WTC11 (cell line): ENCODE measurements at regions not wholly inside any gene's neighbourhood (a gene's known extent, or its start where the extent isn't known, plus 50 kb on each side); places are given as distances from the start of the nearest gene placed in this dataset.
A peak's percentile ranks its signal among the peaks of the same experiment; 100 is the strongest.

ENCODE experiments used
- ATAC-seq: fragments of 200-7000 bp; cut with Tn5 transposase; 2 replicates; pipeline ENCODE4 v1.10.0; 2021; ENCODE audit warnings: mild to moderate bottlenecking, moderate library complexity
- CTCF ChIA-PET: fragments of 300-600 bp; sonication (Branson Sonifier 250); formaldehyde crosslinking; loops from one replicate; lab custom pipeline; 2021; ENCODE audit warnings: antibody characterized with exemption; lab: Charles Lee
- POLR2A ChIA-PET: fragments of 350-600 bp; sonication (Branson Sonifier 250); formaldehyde crosslinking; loops from one replicate; lab custom pipeline; 2021; ENCODE audit warnings: antibody characterized with exemption; lab: Charles Lee
- DNase-seq: peaks from one replicate; pipeline ENCODE4 v3.0.0; 2021; ENCODE audit warnings: low spot score
- H3K27ac Mint-ChIP-seq: 2 replicates; pipeline ENCODE4 v1.8.0; 2021; ENCODE audit warnings: mixed read lengths
- H3K27me3 Mint-ChIP-seq: 2 replicates; pipeline ENCODE4 v1.8.0; 2021; ENCODE audit warnings: low read depth, mild to moderate bottlenecking, moderate library complexity, mixed read lengths
- H3K36me3 Mint-ChIP-seq: 2 replicates; pipeline ENCODE4 v1.8.0; 2021; ENCODE audit warnings: mixed read lengths
- H3K4me1 Mint-ChIP-seq: 2 replicates; pipeline ENCODE4 v1.8.0; 2022; ENCODE audit warnings: mixed read lengths
- H3K4me3 Mint-ChIP-seq: 2 replicates; pipeline ENCODE4 v1.8.0; 2021; ENCODE audit warnings: mild to moderate bottlenecking, moderate library complexity, mixed read lengths
- H3K9me3 Mint-ChIP-seq: 2 replicates; pipeline ENCODE4 v1.8.0; 2021; ENCODE audit warnings: mixed read lengths
- FOXP1 ChIP-seq: sonication (generic); formaldehyde crosslinking; IDR thresholded peaks from 2 replicates; pipeline ENCODE4 v1.8.0; 2022; ENCODE audit warnings: missing genetic modification reagents, mild to moderate bottlenecking, moderate library complexity, borderline replicate concordance
- MXD4 ChIP-seq: fragments of 250-450 bp; sonication (Bioruptor Pico); IDR thresholded peaks from 2 replicates; pipeline ENCODE4 v1.8.0; 2021; ENCODE audit warnings: mild to moderate bottlenecking, moderate library complexity, borderline replicate concordance
- NFE2L1 ChIP-seq: sonication (generic); formaldehyde crosslinking; IDR thresholded peaks from 2 replicates; pipeline ENCODE4 v1.8.1; 2023; ENCODE audit warnings: missing genetic modification reagents
- OVOL2 ChIP-seq: fragments of 250-450 bp; sonication (Bioruptor Pico); IDR thresholded peaks from 2 replicates; pipeline ENCODE4 v1.9.0; 2021; ENCODE audit warnings: mild to moderate bottlenecking, borderline replicate concordance
- SMAD4 ChIP-seq: sonication (generic); formaldehyde crosslinking; IDR thresholded peaks from 2 replicates; pipeline ENCODE4 v1.8.0; 2022; ENCODE audit warnings: mild to moderate bottlenecking, missing genetic modification reagents
- SOX15 ChIP-seq: fragments of 250-450 bp; sonication (Bioruptor Pico); IDR thresholded peaks from 2 replicates; pipeline ENCODE4 v1.9.0; 2021; ENCODE audit warnings: mild to moderate bottlenecking
- TEAD1 ChIP-seq: sonication (generic); formaldehyde crosslinking; IDR thresholded peaks from 2 replicates; pipeline ENCODE4 v1.8.0; 2022; ENCODE audit warnings: mild to moderate bottlenecking, missing genetic modification reagents
- ZNF263 ChIP-seq: sonication (generic); formaldehyde crosslinking; IDR thresholded peaks from 2 replicates; pipeline ENCODE4 v1.8.1; 2022; ENCODE audit warnings: low read depth, mild to moderate bottlenecking, moderate library complexity, missing genetic modification reagents
- ZNF317 ChIP-seq: sonication (generic); formaldehyde crosslinking; IDR thresholded peaks from 2 replicates; pipeline ENCODE4 v1.8.1; 2023; ENCODE audit warnings: low read depth, mild to moderate bottlenecking, moderate library complexity, missing genetic modification reagents, borderline replicate concordance
- ZNF416 ChIP-seq: fragments of 250-450 bp; sonication (Bioruptor Pico); IDR thresholded peaks from 2 replicates; pipeline ENCODE4 v1.9.0; 2021; ENCODE audit warnings: mild to moderate bottlenecking, inconsistent platforms
- ZNF671 ChIP-seq: fragments of 250-450 bp; sonication (Bioruptor Pico); IDR thresholded peaks from 2 replicates; pipeline ENCODE4 v1.8.0; 2021; ENCODE audit warnings: mild to moderate bottlenecking
- TF ChIP-seq, protein P1 (sequence below): fragments of 250-450 bp; sonication (Bioruptor Pico); conservative IDR thresholded peaks from 2 replicates; pipeline ENCODE4 v1.9.0; 2021; ENCODE audit warnings: mild to moderate bottlenecking
- TF ChIP-seq, protein P2 (sequence below): sonication (generic); formaldehyde crosslinking; conservative IDR thresholded peaks from 2 replicates; pipeline ENCODE4 v1.8.1; 2023; ENCODE audit warnings: mild to moderate bottlenecking, low read depth, missing genetic modification reagents, moderate library complexity
- TF ChIP-seq, protein P3 (sequence below): sonication (generic); formaldehyde crosslinking; IDR thresholded peaks from 2 replicates; pipeline ENCODE4 v1.8.1; 2023; ENCODE audit warnings: mild to moderate bottlenecking, missing genetic modification reagents, borderline replicate concordance
- TF ChIP-seq, protein P4 (sequence below): sonication (generic); formaldehyde crosslinking; IDR thresholded peaks from 2 replicates; pipeline ENCODE4 v1.8.0; 2023; ENCODE audit warnings: missing genetic modification reagents
- TF ChIP-seq, protein P5 (sequence below): sonication (generic); formaldehyde crosslinking; IDR thresholded peaks from 2 replicates; pipeline ENCODE4 v1.8.0; 2022; ENCODE audit warnings: mild to moderate bottlenecking, missing genetic modification reagents
- TF ChIP-seq, protein P6 (sequence below): sonication (generic); formaldehyde crosslinking; IDR thresholded peaks from 2 replicates; pipeline ENCODE4 v1.8.1; 2022; ENCODE audit warnings: mild to moderate bottlenecking, missing genetic modification reagents, moderate library complexity, borderline replicate concordance
- TF ChIP-seq, protein P7 (sequence below): fragments of 250-450 bp; sonication (Bioruptor Pico); IDR thresholded peaks from 2 replicates; pipeline ENCODE4 v2.1.2; 2022; ENCODE audit warnings: mild to moderate bottlenecking, moderate library complexity
- TF ChIP-seq, protein P8 (sequence below): fragments of 200-600 bp; IDR thresholded peaks from 2 replicates; pipeline ENCODE4 v1.8.0; 2022; ENCODE audit warnings: antibody characterized with exemption

DNA sequence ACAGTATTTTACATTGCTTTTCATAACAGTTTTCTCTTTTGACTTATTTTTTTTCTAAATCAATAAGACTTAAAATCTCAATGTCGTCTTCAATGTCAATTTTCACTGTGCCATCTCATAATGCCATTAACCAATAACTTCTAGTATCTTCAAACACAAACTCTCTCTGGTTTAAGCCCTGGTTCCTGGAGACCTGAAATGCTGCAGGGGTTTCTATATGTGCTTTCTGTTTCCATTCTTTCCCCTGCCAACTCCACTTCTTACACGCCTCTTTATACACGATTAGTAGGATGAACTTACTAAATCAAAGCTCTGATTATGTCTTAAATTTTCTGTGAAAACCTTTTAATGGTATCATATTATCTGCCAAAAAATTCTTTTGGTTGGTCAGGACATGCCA, 191.4 kb downstream of the AMY1C start:
- Mint-ChIP-seq H3K27me3 (peaks cover 65% of the 10 kb centered on the region), H3K9me3 (peaks cover 6% of the 10 kb centered on the region), H3K36me3 (no peaks in the 10 kb centered on the region), H3K27ac (no peak overlapping the region), H3K4me3 (no peak overlapping the region), H3K4me1 (peaks cover 4% of the 10 kb centered on the region)
- POLR2A ChIA-PET = no interaction called here
- TF ChIP-seq NFE2L1 (CRISPR knock-in tag) (no peak), FOXP1 (CRISPR knock-in tag) (no peak), SMAD4 (no peak), ZNF317 (CRISPR knock-in tag) (no peak), MXD4 (CRISPR knock-in tag) (no peak)
- TF ChIP-seq, protein P1, sequence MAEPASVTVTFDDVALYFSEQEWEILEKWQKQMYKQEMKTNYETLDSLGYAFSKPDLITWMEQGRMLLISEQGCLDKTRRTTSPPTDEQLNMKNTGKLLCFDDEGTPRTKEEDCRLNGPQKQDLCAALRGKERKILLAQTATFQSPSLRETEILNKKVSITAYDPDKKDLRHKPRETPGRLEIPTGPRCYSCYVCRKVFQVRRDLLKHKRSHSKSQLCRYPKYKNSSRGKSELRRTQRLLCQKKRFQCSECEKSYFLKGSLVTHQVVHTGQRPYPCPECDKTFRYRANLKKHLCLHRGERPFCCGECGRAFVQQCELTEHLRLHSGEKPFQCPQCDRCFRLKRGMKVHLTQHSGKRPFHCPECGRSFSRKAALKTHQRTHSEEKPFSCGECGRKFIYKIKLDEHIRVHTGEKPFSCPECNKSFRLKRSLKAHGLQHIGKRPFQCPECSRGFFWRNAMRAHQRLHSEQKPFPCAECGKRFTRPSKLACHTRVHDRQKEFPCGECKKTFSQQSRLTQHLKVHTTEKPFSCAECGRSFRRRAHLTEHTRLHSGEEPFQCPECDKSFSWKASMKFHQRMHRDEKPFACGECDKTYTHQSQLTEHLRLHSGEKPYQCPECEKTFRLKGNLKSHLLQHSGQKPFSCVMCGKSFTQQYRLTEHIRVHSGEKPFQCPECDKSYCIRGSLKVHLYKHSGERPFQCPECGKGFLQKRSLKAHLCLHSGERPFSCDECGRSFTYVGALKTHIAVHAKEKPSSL (CRISPR knock-in tag) = no peak
- TF ChIP-seq, protein P2, sequence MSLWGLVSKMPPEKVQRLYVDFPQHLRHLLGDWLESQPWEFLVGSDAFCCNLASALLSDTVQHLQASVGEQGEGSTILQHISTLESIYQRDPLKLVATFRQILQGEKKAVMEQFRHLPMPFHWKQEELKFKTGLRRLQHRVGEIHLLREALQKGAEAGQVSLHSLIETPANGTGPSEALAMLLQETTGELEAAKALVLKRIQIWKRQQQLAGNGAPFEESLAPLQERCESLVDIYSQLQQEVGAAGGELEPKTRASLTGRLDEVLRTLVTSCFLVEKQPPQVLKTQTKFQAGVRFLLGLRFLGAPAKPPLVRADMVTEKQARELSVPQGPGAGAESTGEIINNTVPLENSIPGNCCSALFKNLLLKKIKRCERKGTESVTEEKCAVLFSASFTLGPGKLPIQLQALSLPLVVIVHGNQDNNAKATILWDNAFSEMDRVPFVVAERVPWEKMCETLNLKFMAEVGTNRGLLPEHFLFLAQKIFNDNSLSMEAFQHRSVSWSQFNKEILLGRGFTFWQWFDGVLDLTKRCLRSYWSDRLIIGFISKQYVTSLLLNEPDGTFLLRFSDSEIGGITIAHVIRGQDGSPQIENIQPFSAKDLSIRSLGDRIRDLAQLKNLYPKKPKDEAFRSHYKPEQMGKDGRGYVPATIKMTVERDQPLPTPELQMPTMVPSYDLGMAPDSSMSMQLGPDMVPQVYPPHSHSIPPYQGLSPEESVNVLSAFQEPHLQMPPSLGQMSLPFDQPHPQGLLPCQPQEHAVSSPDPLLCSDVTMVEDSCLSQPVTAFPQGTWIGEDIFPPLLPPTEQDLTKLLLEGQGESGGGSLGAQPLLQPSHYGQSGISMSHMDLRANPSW = no peak
- TF ChIP-seq, protein P3, sequence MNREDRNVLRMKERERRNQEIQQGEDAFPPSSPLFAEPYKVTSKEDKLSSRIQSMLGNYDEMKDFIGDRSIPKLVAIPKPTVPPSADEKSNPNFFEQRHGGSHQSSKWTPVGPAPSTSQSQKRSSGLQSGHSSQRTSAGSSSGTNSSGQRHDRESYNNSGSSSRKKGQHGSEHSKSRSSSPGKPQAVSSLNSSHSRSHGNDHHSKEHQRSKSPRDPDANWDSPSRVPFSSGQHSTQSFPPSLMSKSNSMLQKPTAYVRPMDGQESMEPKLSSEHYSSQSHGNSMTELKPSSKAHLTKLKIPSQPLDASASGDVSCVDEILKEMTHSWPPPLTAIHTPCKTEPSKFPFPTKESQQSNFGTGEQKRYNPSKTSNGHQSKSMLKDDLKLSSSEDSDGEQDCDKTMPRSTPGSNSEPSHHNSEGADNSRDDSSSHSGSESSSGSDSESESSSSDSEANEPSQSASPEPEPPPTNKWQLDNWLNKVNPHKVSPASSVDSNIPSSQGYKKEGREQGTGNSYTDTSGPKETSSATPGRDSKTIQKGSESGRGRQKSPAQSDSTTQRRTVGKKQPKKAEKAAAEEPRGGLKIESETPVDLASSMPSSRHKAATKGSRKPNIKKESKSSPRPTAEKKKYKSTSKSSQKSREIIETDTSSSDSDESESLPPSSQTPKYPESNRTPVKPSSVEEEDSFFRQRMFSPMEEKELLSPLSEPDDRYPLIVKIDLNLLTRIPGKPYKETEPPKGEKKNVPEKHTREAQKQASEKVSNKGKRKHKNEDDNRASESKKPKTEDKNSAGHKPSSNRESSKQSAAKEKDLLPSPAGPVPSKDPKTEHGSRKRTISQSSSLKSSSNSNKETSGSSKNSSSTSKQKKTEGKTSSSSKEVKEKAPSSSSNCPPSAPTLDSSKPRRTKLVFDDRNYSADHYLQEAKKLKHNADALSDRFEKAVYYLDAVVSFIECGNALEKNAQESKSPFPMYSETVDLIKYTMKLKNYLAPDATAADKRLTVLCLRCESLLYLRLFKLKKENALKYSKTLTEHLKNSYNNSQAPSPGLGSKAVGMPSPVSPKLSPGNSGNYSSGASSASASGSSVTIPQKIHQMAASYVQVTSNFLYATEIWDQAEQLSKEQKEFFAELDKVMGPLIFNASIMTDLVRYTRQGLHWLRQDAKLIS (CRISPR knock-in tag) = no peak
- TF ChIP-seq, protein P4, sequence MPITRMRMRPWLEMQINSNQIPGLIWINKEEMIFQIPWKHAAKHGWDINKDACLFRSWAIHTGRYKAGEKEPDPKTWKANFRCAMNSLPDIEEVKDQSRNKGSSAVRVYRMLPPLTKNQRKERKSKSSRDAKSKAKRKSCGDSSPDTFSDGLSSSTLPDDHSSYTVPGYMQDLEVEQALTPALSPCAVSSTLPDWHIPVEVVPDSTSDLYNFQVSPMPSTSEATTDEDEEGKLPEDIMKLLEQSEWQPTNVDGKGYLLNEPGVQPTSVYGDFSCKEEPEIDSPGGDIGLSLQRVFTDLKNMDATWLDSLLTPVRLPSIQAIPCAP (CRISPR knock-in tag) = no peak
- CTCF ChIA-PET = no interaction called here
- ATAC-seq = no peak
- no peak for DNase-seq

DNA sequence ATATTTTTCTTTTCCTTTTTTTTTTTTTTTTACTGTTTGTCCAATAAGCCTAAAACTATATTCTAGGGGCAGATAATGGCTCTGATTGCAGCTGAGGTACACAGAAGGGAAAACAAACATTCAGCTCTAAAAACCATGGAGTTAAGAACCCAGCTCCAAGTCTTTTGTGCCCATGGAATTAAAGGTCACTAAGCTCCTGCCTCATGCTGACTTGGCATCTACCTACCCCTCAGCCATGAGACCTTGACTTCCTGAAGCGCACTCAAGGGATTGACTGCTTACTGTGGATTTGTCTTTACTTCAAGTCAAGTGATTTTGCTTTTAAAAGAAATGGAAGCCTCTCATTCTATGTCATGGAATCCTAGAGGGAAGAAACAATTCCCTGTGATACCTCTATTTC, 192.3 kb downstream of the AMY1C start:
- CTCF ChIA-PET = no interaction called here
- POLR2A ChIA-PET = no interaction called here
- peaks cover 65% of the 10 kb centered on the region for H3K27me3 Mint-ChIP-seq
- no peak overlapping the region for H3K4me3 Mint-ChIP-seq
- TF ChIP-seq, protein P5, sequence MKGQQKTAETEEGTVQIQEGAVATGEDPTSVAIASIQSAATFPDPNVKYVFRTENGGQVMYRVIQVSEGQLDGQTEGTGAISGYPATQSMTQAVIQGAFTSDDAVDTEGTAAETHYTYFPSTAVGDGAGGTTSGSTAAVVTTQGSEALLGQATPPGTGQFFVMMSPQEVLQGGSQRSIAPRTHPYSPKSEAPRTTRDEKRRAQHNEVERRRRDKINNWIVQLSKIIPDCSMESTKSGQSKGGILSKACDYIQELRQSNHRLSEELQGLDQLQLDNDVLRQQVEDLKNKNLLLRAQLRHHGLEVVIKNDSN (CRISPR knock-in tag) = no peak
- TF ChIP-seq ZNF671 (CRISPR knock-in tag) = no peak
- TF ChIP-seq SOX15 (CRISPR knock-in tag) = no peak
- TF ChIP-seq ZNF416 (CRISPR knock-in tag) = no peak
- TF ChIP-seq ZNF263 (CRISPR knock-in tag) = no peak
- TF ChIP-seq, protein P6, sequence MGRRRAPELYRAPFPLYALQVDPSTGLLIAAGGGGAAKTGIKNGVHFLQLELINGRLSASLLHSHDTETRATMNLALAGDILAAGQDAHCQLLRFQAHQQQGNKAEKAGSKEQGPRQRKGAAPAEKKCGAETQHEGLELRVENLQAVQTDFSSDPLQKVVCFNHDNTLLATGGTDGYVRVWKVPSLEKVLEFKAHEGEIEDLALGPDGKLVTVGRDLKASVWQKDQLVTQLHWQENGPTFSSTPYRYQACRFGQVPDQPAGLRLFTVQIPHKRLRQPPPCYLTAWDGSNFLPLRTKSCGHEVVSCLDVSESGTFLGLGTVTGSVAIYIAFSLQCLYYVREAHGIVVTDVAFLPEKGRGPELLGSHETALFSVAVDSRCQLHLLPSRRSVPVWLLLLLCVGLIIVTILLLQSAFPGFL = no peak
- TF ChIP-seq TEAD1 = no peak
- TF ChIP-seq, protein P4 (CRISPR knock-in tag) = no peak
- TF ChIP-seq, protein P7, sequence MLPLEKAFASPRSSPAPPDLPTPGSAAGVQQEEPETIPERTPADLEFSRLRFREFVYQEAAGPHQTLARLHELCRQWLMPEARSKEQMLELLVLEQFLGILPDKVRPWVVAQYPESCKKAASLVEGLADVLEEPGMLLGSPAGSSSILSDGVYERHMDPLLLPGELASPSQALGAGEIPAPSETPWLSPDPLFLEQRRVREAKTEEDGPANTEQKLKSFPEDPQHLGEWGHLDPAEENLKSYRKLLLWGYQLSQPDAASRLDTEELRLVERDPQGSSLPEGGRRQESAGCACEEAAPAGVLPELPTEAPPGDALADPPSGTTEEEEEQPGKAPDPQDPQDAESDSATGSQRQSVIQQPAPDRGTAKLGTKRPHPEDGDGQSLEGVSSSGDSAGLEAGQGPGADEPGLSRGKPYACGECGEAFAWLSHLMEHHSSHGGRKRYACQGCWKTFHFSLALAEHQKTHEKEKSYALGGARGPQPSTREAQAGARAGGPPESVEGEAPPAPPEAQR (CRISPR knock-in tag) = no peak
- no peak for TF ChIP-seq OVOL2 (CRISPR knock-in tag)
- TF ChIP-seq, protein P8, sequence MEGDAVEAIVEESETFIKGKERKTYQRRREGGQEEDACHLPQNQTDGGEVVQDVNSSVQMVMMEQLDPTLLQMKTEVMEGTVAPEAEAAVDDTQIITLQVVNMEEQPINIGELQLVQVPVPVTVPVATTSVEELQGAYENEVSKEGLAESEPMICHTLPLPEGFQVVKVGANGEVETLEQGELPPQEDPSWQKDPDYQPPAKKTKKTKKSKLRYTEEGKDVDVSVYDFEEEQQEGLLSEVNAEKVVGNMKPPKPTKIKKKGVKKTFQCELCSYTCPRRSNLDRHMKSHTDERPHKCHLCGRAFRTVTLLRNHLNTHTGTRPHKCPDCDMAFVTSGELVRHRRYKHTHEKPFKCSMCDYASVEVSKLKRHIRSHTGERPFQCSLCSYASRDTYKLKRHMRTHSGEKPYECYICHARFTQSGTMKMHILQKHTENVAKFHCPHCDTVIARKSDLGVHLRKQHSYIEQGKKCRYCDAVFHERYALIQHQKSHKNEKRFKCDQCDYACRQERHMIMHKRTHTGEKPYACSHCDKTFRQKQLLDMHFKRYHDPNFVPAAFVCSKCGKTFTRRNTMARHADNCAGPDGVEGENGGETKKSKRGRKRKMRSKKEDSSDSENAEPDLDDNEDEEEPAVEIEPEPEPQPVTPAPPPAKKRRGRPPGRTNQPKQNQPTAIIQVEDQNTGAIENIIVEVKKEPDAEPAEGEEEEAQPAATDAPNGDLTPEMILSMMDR = no peak
- TF ChIP-seq, all 79 proteins: peak for 0
- DNase-seq (no peak), ATAC-seq (peak; percentile 34; the same call in 1 of the 2 replicates)
- no peaks in the 10 kb centered on the region for H3K36me3 Mint-ChIP-seq
- H3K27ac Mint-ChIP-seq = no peak overlapping the region
- H3K4me1 Mint-ChIP-seq = peaks cover 4% of the 10 kb centered on the region
- H3K9me3 Mint-ChIP-seq = peaks cover 6% of the 10 kb centered on the region
